SK-N-SH (cell line): ENCODE measurements at regions not wholly inside any gene's neighbourhood (a gene's known extent, or its start where the extent isn't known, plus 50 kb on each side); places are given as distances from the start of the nearest gene placed in this dataset.

Experiments
- CTCF ChIA-PET: fragments of 300-600, 350-600 bp; formaldehyde crosslinking; extraction: SDS; loops from one replicate; lab custom pipeline; 2021; lab: Yijun Ruan, JAX
- POLR2A ChIA-PET: fragments of 350-600 bp; sonication (Branson Sonifier 250); formaldehyde crosslinking; extraction: SDS; loops from one replicate; lab custom pipeline; 2020; ENCODE audit warnings: antibody characterized with exemption, inconsistent platforms; lab: Yijun Ruan, JAX
- DNase-seq: peaks from one replicate; pipeline ENCODE4 v3.0.0; 2012
- H2AFZ ChIP-seq: fragments of 200-600 bp; sonication (generic); 2 replicates; pipeline ENCODE4 v1.8.1; 2016; ENCODE audit warnings: antibody characterized with exemption, mild to moderate bottlenecking, low read depth
- H3F3A ChIP-seq: fragments of 200-600 bp; sonication (generic); replicated peaks from 2 replicates; pipeline ENCODE3; 2016; ENCODE audit warnings: antibody characterized with exemption, mild to moderate bottlenecking; ENCODE audit not compliant: insufficient read depth
- H3K27ac ChIP-seq, 2 experiments: fragments of 200-500 bp in 1 of 2; fragments of 200-600 bp in 1 of 2; sonication (Bioruptor generic) in 1 of 2; sonication (generic), shearing (Covaris generic) in 1 of 2; 2 replicates each; pipeline versions ENCODE4 v1.5.1 to v1.6.1; 2014 to 2016; ENCODE audit warnings: low read depth in 2 of 2, inconsistent platforms in 1 of 2, low read length in 1 of 2, mild to moderate bottlenecking in 1 of 2, mixed read lengths in 1 of 2
- H3K27me3 ChIP-seq: fragments of 200-600 bp; sonication (generic), shearing (Covaris generic); 2 replicates; pipeline ENCODE4 v1.6.1; 2016; ENCODE audit warnings: mixed run types; ENCODE audit not compliant: insufficient read depth
- H3K36me3 ChIP-seq, 2 experiments: fragments of 200-500 bp in 1 of 2; fragments of 200-600 bp in 1 of 2; sonication (Bioruptor generic) in 1 of 2; sonication (generic) in 1 of 2; replicated peaks in 1 of 2; 2 replicates each; pipeline versions ENCODE3 to v1.5.1; 2014 to 2016; ENCODE audit warnings: low read length in 1 of 2, mild to moderate bottlenecking in 1 of 2; ENCODE audit not compliant: insufficient read depth in 2 of 2, control insufficient read depth in 1 of 2
- H3K4me1 ChIP-seq, 2 experiments: fragments of 200-500 bp in 1 of 2; fragments of 200-600 bp in 1 of 2; sonication (Bioruptor generic) in 1 of 2; sonication (generic), shearing (Covaris generic) in 1 of 2; 2 replicates each; pipeline versions ENCODE4 v1.5.1 to v1.6.1; 2014 to 2016; ENCODE audit warnings: low read depth in 1 of 2, low read length in 1 of 2, mixed run types in 1 of 2; ENCODE audit not compliant: insufficient read depth in 2 of 2, control insufficient read depth in 1 of 2
- H3K4me2 ChIP-seq: fragments of 200-600 bp; sonication (generic), shearing (Covaris generic); 2 replicates; pipeline ENCODE4 v1.6.1; 2017; ENCODE audit warnings: mixed run types
- H3K4me3 ChIP-seq, 2 experiments: fragments of 200-500 bp in 1 of 2; fragments of 200-600 bp in 1 of 2; sonication (Bioruptor generic) in 1 of 2; sonication (generic), shearing (Covaris generic) in 1 of 2; 2 replicates each; pipeline versions ENCODE4 v1.5.1 to v1.8.1; 2014 to 2016; ENCODE audit warnings: low read depth in 2 of 2, inconsistent platforms in 1 of 2, low read length in 1 of 2, mild to moderate bottlenecking in 1 of 2, mixed read lengths in 1 of 2, moderate library complexity in 1 of 2
- H3K79me2 ChIP-seq: fragments of 200-600 bp; sonication (generic); 2 replicates; pipeline ENCODE4 v1.8.1; 2017; ENCODE audit warnings: mild to moderate bottlenecking; ENCODE audit not compliant: insufficient read depth
- H3K9ac ChIP-seq: fragments of 200-600 bp; sonication (generic); 2 replicates; pipeline ENCODE4 v1.6.1; 2017; ENCODE audit warnings: mixed run types
- H3K9me2 ChIP-seq: fragments of 200-600 bp; sonication (generic); 2 replicates; pipeline ENCODE4 v1.6.1; 2017; ENCODE audit warnings: mixed run types
- H3K9me3 ChIP-seq: fragments of 200-600 bp; sonication (generic); 2 replicates; pipeline ENCODE4 v1.6.1; 2017; ENCODE audit warnings: mixed run types, mild to moderate bottlenecking, moderate library complexity
- H4K20me1 ChIP-seq: fragments of 200-600 bp; sonication (generic); 2 replicates; pipeline ENCODE4 v1.6.1; 2017; ENCODE audit warnings: mild to moderate bottlenecking, mixed run types; ENCODE audit not compliant: insufficient read depth
- EP300 ChIP-seq, 2 experiments: IDR thresholded peaks; 2 replicates each; pipeline versions ENCODE4 v1.4.0 to v1.6.1; 2012; ENCODE audit warnings: borderline replicate concordance in 1 of 2, low read depth in 1 of 2, low read length in 1 of 2
- EZH2phosphoT487 ChIP-seq: fragments of 200-600 bp; sonication (generic); IDR thresholded peaks from 2 replicates; pipeline ENCODE4 v1.6.1; 2017; ENCODE audit warnings: low read depth, mixed run types, mild to moderate bottlenecking, antibody characterized with exemption, moderate library complexity, borderline replicate concordance
- FOSL2 ChIP-seq: IDR thresholded peaks from 2 replicates; pipeline ENCODE4 v1.4.0; 2012; ENCODE audit warnings: low read depth, mild to moderate bottlenecking, moderate library complexity, borderline replicate concordance
- FOXM1 ChIP-seq: IDR thresholded peaks from 2 replicates; pipeline ENCODE4 v1.4.0; 2012; ENCODE audit warnings: low read depth, mild to moderate bottlenecking
- MXI1 ChIP-seq: IDR thresholded peaks from 2 replicates; pipeline ENCODE4 v1.6.1; 2012; ENCODE audit warnings: mild to moderate bottlenecking, low read depth, low read length, improper control_type of control experiment
- RAD21 ChIP-seq: IDR thresholded peaks from 2 replicates; pipeline ENCODE4 v1.6.1; 2012; ENCODE audit warnings: mild to moderate bottlenecking, low read length
- RCOR1 ChIP-seq: fragments of 150-350 bp; IDR thresholded peaks from 2 replicates; pipeline ENCODE4 v1.6.1; 2017; ENCODE audit warnings: antibody characterized with exemption, low read length
- RFX5 ChIP-seq: IDR thresholded peaks from 2 replicates; pipeline ENCODE4 v1.6.1; 2012; ENCODE audit warnings: mild to moderate bottlenecking, improper control_type of control experiment, low read length
- SIN3A ChIP-seq: IDR thresholded peaks from 2 replicates; pipeline ENCODE4 v1.6.1; 2012; ENCODE audit warnings: low read depth, mild to moderate bottlenecking, low read length, moderate library complexity, borderline replicate concordance
- TCF12 ChIP-seq: IDR thresholded peaks from 2 replicates; pipeline ENCODE4 v1.4.0; 2012
- YY1 ChIP-seq: IDR thresholded peaks from 2 replicates; pipeline ENCODE4 v1.4.0; 2012; ENCODE audit warnings: low read depth, mild to moderate bottlenecking
- ZBTB33 ChIP-seq: IDR thresholded peaks from 2 replicates; pipeline ENCODE4 v1.4.0; 2012; ENCODE audit warnings: low read depth, borderline replicate concordance
- WGBS: methylation state at CpG from one replicate; pipeline ENCODE4 v1.1.6; 2017; ENCODE audit warnings: low lambda C conversion rate; 5-methylcytosine and 5-hydroxymethylcytosine counted together
- TF ChIP-seq, protein P1 (sequence below): IDR thresholded peaks from 2 replicates; pipeline ENCODE4 v1.4.0; 2012; ENCODE audit warnings: low read depth, borderline replicate concordance
- TF ChIP-seq, protein P2 (sequence below): IDR thresholded peaks from 2 replicates; pipeline ENCODE4 v1.4.0; 2012; ENCODE audit warnings: low read depth

DNA sequence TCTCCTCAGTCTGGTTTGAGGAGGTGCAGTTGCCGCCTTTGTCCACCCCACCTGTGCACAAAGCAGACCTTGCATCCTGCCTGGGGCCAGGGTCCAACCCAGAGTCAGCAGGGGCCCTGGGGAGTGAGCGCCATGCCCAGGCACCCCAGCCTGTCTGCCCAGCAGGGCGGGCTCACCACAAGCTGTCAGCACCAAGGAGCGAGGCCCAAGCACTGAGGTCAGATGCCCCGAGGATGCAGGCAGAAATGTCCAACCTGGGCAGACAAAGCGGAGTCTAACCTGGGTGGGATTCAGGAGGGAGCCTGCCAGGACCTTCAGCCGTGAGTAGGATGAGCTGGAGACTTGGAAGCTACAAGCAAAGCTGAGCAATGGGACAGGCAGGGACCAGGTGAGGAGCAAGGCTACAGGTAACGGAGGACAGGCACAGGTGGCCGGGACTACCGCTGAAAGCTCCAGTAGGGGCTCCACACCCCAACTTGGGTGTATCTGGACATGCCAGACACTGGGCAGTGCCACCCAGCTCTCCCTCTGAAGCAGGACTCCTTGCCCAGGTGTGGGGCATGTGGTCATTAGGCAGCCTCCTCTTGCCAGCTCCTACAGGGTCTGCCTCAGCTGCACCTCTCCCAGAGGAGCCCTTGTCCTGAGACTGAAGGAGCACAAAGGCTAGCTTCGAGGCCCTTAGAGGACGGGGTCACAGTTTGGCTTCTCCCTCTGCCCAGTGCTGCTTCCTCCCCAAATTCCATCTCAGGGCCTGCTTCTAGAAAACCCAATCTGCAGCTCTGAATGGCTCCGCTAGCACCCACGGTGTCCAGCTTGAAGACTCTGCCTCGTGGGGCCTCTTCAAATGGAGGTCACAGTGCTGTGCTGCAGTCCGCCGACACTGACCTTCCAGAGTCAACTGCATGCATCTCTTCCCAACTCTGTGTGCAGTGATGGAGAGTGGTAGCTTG is 210.6 kb upstream of the CDYL start:
- POLR2A ChIA-PET: no interaction called here
- peaks cover 7% of the 10 kb centered on the region; the same call in 1 of the 2 replicates for H3K27me3 ChIP-seq

DNA sequence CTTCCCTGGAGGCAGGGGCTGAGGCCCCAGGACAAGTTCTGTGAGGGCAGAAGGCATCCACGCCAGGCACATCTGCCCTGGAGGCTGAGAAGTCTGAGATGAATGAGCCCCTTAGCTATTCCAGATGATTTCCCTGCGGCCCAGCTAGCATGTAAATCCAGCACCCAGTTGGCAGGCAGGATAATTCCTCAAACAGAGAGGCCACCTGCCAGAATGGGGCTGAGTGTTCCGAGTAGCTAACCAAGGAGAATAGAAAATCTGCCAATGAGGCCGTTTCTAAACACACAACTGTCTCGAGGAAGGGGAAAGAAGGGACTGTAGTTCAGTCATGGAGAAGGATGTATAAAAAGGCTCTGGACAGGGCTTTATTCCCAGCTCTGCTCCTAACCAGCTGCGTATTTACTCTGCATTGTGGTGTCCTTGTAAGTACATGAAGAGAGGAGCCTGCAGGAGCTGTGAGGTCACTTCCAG is 211.4 kb upstream of the CDYL start:
- CTCF ChIA-PET: no interaction called here
- H3K27ac ChIP-seq: no peak overlapping the region
- no peaks in the 10 kb centered on the region for H3K9me2 ChIP-seq
- H3K79me2 ChIP-seq: no peaks in the 10 kb centered on the region
- no peaks in the 10 kb centered on the region; the same call in 1 of the 2 replicates for H3K9me3 ChIP-seq
- H2AFZ ChIP-seq: no peak overlapping the region
- no peaks in the 10 kb centered on the region for H3F3A ChIP-seq
- H3K4me3 ChIP-seq: no peak overlapping the region
- DNase-seq: no peak
- H3K4me2 ChIP-seq: no peak overlapping the region
- H4K20me1 ChIP-seq: no peaks in the 10 kb centered on the region
- no peak overlapping the region for H3K9ac ChIP-seq
- TF ChIP-seq EZH2phosphoT487 (no peak), ZBTB33 (no peak), YY1 (no peak), RCOR1 (no peak)
- peaks cover 7% of the 10 kb centered on the region; the same call in 1 of the 2 replicates for H3K27me3 ChIP-seq
- WGBS: 20% methylated on average over 4 of the region's 6 CpGs
- POLR2A ChIA-PET: no interaction called here
- H3K36me3 ChIP-seq: no peaks in the 10 kb centered on the region
- H3K4me1 ChIP-seq: no peaks in the 10 kb centered on the region

More for the DNA sequence above, 210.6 kb upstream of the CDYL start:
- H3K79me2 ChIP-seq: no peaks in the 10 kb centered on the region
- H3K9me2 ChIP-seq: no peaks in the 10 kb centered on the region
- H4K20me1 ChIP-seq: no peaks in the 10 kb centered on the region
- no peak overlapping the region for H2AFZ ChIP-seq
- no peak overlapping the region for H3K9ac ChIP-seq
- DNase-seq: no peak
- CTCF ChIA-PET: no interaction called here
- 27% methylated on average over 15 of the region's 17 CpGs for WGBS
- no peak overlapping the region for H3K4me2 ChIP-seq
- no peak for TF ChIP-seq MXI1
- TF ChIP-seq, all 33 proteins: peak for 0
- Histone ChIP-seq H3K27ac (no peak overlapping the region), H3K36me3 (no peaks in the 10 kb centered on the region), H3F3A (no peaks in the 10 kb centered on the region), H3K4me1 (no peaks in the 10 kb centered on the region), H3K4me3 (no peak overlapping the region), H3K9me3 (no peaks in the 10 kb centered on the region; the same call in 1 of the 2 replicates)

DNA sequence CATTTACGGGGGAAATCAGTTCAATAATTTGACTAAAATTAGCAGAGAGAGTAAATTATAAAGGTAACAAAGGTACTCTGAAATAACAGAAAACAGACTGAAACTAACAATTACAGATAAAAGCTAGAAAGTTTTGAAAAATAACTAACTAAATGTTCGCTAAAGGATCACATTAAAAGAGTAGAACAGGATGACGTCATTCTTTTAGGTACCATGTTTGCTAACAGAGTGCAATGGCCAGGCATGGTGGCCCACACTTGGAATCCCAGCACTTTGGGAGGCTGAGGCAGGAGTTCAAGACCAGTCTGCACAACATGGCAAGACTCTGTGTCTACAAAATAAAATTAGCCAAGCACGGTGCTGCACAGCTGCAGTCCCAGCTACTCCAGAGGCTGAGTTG is 212.3 kb upstream of the CDYL start:
- WGBS: 21% methylated on average over 4 of the region's 4 CpGs
- CTCF ChIA-PET: no interaction called here
- POLR2A ChIA-PET: no interaction called here
- no peak for TF ChIP-seq RAD21
- TF ChIP-seq TCF12: no peak
- TF ChIP-seq, protein P1, sequence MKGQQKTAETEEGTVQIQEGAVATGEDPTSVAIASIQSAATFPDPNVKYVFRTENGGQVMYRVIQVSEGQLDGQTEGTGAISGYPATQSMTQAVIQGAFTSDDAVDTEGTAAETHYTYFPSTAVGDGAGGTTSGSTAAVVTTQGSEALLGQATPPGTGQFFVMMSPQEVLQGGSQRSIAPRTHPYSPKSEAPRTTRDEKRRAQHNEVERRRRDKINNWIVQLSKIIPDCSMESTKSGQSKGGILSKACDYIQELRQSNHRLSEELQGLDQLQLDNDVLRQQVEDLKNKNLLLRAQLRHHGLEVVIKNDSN: no peak
- TF ChIP-seq SIN3A: no peak
- no peak for TF ChIP-seq RFX5
- no peak for TF ChIP-seq EP300 (IDR thresholded peaks at IDR 0.05; ENCODE audit: borderline replicate concordance in 1 of 2, low read depth in 1 of 2, low read length in 1 of 2)
- TF ChIP-seq ZBTB33: no peak
- TF ChIP-seq FOXM1: no peak
- TF ChIP-seq, protein P2, sequence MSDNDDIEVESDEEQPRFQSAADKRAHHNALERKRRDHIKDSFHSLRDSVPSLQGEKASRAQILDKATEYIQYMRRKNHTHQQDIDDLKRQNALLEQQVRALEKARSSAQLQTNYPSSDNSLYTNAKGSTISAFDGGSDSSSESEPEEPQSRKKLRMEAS: no peak
- no peak for TF ChIP-seq FOSL2

More for the DNA sequence above, 212.3 kb upstream of the CDYL start:
- H3K9me3 ChIP-seq: no peaks in the 10 kb centered on the region; the same call in 1 of the 2 replicates
- peaks cover 7% of the 10 kb centered on the region; the same call in 1 of the 2 replicates for H3K27me3 ChIP-seq
- no peaks in the 10 kb centered on the region for H3K9me2 ChIP-seq
- no peak overlapping the region for H3K4me2 ChIP-seq
- H2AFZ ChIP-seq: no peak overlapping the region
- no peak for DNase-seq
- H3F3A ChIP-seq: no peaks in the 10 kb centered on the region
- no peaks in the 10 kb centered on the region for H3K36me3 ChIP-seq
- H3K4me1 ChIP-seq: no peaks in the 10 kb centered on the region
- no peak overlapping the region for H3K27ac ChIP-seq
- no peaks in the 10 kb centered on the region for H4K20me1 ChIP-seq
- H3K79me2 ChIP-seq: no peaks in the 10 kb centered on the region
- no peak overlapping the region for H3K4me3 ChIP-seq
- no peak overlapping the region for H3K9ac ChIP-seq
